LNCAP (cell line): ENCODE measurements at regions not wholly inside any gene's neighbourhood (a gene's known extent, or its start where the extent isn't known, plus 50 kb on each side); places are given as distances from the start of the nearest gene placed in this dataset.

Experiments
- CTCF ChIP-seq: fragments of 450-650 bp; IDR thresholded peaks from 2 replicates; pipeline ENCODE4 v1.5.1; 2017; ENCODE audit warnings: mild to moderate bottlenecking

- no peak for TF ChIP-seq CTCF
Measured at GRCh38 chr3:110886222-110886893, 185.3 kb upstream of the NECTIN3 start.

DNA sequence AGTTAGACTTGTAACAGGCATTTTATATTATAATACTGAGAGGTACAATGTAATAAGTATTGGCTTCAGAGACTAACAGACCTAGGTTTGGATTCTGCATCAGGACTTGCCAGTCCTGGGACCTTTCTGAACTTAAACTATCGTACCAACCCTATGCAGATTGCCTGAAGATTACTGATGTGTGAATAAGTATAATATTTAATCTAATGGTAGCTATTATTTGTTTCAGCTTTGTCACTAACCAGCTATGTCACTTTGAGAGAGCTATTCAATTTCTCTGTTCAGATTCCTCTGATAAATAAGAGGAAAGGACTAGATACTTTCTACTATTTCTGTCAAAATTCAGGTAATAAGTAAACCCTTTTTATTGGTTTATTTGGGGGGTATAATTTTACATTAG lies 184.4 kb upstream of the NECTIN3 start:
- TF ChIP-seq CTCF = no peak

GRCh38 chr3:110894574-110894973 lies 177.0 kb upstream of the NECTIN3 start:
- TF ChIP-seq CTCF = no peak

DNA sequence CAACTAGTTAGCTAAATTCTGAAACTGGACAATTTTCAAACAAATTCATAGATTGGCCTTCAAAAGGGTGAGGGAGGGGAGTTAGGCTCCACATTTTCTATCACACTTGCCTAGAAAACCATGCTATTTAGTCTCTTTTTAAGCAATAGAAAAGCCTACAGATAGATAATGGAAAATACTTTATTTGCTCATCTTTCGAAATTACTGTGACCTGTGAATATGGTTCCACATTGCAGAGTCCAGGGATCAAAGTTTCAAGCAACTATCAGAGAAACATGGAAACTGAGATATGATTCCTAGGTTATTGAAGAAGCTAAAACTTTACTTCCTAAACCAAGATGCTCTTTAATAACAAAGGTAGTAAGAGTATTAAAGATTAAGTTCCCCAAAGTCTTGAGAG lies 176.6 kb upstream of the NECTIN3 start:
- TF ChIP-seq CTCF = no peak

DNA sequence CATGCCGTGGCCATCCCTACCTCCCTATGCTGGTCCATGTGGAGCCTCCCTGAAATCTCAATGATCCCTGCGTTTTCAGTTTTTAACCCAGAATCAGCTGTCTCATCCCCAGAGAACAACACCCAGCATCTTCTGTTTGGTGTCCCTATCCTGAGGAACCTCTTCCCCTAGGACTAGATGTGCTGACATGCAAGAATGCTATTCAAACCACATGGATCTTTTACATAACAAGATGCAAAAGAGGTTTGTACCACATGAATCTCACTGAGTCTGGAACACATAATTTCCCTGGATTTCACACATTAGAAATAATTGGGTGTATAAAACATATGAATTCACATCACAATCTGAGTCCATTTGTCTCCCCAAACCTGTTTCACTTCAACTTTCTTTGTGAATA lies 174.6 kb upstream of the NECTIN3 start:
- TF ChIP-seq CTCF = no peak

DNA sequence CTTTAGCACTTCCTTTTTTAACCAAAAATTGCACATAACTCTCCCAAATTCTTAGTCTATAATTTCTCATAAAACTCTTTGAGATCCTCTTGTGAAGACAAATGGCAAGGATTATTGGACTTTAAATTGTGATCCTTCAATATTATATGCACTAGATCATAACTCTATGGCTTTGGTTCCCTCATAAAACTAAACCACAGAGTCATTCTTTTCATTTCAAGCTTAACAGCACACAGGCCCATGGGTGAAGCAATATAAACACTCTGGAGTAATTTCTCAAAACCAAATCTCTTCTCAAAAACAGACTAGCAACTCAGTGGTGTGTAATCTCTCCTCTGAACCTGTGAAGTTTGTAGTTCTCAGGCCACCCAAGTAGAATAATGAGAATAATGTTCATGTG lies 171.0 kb upstream of the NECTIN3 start:
- TF ChIP-seq CTCF = no peak

GRCh38 chr3:110901536-110901935 lies 170.1 kb upstream of the NECTIN3 start:
- TF ChIP-seq CTCF = no peak
